ENCODE measurements at regions not wholly inside any gene's neighbourhood (a gene's known extent, or its start where the extent isn't known, plus 50 kb on each side); places are given as distances from the start of the nearest gene placed in this dataset.
"Not testable (repeated sequence)": the region's sequence is repeated elsewhere in the genome, so short reads cannot be mapped to it uniquely, and the experiment has no call there.

DNA sequence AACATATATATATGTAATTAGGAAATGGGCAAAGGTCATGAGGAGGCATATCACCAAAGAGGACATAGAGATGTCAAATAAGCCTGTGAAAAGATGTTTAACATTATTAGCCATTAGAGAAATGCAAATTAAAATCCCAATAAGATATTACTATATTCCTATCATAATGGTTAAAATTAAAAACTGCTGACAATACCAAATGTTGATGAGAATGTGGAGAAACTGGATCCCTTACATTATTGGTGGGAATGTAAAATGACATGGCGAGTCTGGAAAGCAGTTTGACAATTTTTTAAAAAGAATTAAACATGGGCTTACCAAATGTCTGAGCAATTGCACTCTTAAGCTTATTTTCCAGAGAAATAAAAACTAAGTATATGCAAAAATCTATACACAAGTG lies 1821.6 kb upstream of the C9orf72 start:
- no peak for DNase-seq (ENCODE audit: low spot score)

GRCh38 chr9:29397148-29397547 lies 1823.9 kb upstream of the C9orf72 start:
- no peak for DNase-seq (ENCODE audit: low spot score)

DNA sequence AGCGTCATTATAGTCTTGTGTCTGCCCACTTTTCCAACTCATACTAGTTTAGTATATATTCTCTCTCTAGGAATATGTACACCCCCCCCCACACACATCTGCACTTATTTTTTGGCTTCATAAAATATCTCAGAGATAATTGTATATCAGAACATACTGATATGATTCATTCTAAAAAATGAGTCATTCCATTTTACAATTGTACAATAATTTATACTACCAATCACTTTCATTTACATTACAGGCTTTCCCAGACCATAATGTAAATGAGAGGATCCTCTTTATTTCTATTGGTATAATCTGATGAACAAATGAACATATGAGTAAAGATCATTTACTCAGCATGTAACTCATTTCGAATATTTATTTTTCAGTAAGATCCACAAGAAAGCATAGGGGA lies 1842.9 kb upstream of the C9orf72 start:
- no peak for DNase-seq (ENCODE audit: low spot score)

DNA sequence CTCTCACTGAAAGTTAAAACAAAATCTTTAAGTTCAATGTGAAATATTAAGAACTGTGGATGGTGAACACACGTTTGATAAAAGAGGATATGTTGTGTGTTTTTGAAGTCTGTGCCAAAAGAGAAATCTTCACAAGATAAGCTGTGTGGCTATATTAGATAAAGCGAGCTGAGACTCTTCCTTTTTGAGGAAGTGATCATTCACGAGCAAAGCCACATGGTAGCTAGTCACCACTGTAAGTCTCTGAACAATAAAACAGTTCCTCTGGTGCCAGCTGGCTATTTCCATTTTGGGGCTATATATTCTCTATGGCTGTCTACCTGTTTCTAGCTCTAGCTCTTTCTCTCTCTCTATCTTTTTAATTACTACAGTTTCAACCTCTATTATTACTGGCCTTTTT lies 1849.2 kb upstream of the C9orf72 start:
- DNase-seq (ENCODE audit: low spot score), result no peak

DNA sequence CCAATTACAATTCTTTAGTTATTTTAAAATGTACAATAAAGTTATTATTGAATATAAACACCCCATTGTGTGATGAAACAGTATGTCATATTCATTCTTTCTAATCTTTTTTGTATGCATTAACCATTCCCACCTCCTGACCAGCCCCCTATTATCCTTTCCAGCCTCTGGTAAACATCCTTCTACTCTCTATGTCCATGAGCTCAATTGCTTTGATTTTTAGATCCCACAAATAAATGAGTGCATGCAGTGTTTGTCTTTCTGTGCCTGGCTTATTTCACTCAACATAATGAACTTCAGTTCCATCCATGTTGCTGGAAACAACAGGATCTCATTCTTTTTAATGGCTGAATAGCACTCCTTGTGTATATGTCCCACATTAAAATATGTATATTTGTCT lies 1858.9 kb upstream of the C9orf72 start:
- no peak for DNase-seq (ENCODE audit: low spot score)

- not testable (repeated sequence) for DNase-seq (ENCODE audit: low spot score)
These were observed 1859.4 kb upstream of the C9orf72 start for GRCh38 chr9:29432656-29433055.

DNA sequence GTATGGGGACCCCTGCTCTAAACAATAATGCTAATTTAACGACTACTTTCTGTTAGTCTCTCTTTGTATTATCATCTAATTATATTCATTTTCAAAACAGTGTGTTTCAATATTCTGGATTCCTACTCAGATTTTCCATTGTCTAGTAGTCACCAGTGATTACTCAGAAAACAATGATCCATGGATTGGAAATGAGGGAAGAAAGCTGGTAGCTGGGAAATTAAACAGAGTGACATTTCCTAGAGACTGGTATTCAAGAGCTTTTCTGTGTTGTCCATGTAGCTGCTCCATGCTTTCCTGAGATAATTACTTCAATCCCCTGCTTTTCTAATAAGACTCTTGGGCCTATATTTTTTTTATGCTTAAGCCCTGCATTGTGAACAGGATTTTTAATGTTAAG lies 1862.1 kb upstream of the C9orf72 start:
- DNase-seq (ENCODE audit: low spot score), result no peak

- DNase-seq (ENCODE audit: low spot score), result no peak
These were observed 1864.2 kb upstream of the C9orf72 start for GRCh38 chr9:29437526-29437925.

GRCh38 chr9:29439961-29440360 lies 1866.7 kb upstream of the C9orf72 start:
- DNase-seq (ENCODE audit: low spot score), result no peak

DNA sequence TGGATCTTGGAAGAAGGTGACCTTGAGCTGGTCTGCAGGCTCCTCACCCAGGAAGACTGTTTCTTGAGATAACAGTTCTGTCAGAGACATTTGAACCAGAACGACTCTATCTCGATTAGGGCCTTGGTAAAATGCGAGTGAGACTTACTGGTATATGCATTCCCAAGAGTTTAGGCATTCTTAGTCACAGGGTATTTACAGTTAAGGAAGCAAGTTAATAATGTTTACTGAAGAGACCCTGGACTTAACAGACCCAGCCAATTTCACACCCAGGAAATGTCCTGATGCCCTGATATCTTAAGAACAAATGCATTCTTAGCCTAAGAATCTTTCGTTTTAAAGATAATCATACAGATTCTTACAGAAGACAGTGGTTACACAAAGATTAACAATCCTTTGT lies 1867.2 kb upstream of the C9orf72 start:
- DNase-seq (ENCODE audit: low spot score), result no peak

DNA sequence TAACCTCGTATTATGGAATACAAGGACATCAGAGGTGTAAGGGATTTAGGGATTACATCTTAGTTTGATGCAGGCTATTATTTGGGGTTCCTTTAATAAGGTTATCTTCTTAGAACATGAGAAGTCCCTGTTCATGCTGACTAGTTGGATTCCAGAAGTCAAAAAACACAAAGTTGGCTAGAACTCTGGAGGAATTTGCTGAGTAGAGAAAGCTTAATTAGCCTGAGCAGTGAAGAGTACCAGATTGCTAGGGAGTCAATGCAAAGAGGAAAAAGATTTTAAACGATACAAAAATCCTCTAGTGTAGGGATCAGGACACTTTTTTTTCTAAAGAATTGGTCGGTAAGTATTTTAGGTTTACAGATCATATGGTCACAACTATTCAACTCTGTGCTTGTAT lies 1872.5 kb upstream of the C9orf72 start:
- no peak for DNase-seq (ENCODE audit: low spot score)

DNA sequence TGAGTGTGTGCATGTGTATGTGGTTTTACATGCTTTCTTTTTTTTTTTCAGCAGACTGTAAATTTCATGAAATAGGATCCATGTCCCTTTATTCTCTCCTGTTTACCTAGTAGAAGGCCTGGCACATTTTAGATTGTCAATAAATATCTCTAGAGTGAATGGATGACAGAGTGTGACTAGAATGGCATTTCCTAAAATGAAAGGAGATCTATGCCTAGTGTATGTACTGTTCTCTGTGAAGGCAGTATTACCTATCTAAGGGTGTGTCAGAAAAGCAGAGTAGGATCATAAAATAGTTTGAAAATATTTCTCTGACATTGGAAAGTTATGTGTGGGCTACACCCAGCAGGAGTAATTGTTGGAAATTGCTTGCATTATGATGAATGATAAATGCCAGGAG lies 1876.0 kb upstream of the C9orf72 start:
- DNase-seq (ENCODE audit: low spot score), result no peak

DNA sequence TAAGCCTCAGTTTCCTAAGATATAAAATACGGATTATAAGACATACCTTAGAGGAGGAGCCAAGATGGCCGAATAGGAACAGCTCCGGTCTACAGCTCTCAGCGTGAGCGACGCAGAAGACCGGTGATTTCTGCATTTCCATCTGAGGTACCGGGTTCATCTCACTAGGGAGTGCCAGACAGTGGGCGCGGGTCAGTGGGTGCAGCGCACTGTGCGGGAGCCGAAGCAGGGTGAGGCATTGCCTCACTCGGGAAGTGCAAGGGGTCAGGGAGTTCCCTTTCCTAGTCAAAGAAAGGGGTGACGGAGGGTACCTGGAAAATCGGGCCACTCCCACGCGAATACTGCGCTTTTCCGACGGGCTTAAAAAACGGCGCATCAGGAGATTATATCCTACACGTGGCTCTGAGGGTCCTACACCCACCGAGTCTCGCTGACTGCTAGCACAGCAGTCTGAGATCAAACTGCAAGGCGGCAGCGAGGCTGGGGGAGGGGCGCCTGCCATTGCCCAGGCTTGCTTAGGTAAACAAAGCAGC lies 1877.1 kb upstream of the C9orf72 start:
- DNase-seq (ENCODE audit: low spot score), result not testable (repeated sequence)

- DNase-seq (ENCODE audit: low spot score), result no peak
These were observed 1883.7 kb upstream of the C9orf72 start for GRCh38 chr9:29456940-29457339.

DNA sequence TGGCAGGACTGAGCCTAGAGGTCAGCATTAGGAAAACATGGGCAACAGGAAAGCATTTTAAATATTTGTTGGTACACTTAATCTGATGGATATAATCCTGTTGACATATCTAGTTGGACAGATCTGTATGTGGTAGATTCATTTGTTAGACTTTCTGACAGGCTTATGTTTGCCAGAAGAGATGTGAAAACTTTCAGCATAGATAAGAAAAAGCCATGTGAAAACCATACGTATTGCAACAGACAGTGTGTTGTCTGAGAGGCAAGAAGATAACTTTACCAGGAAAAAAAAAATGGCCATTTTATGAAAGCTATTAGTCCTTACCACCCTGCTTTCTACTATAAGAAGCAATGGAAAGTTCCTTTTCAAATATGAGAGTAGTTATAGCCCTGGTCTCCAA lies 1902.2 kb upstream of the C9orf72 start:
- no peak for DNase-seq (ENCODE audit: low spot score)

DNA sequence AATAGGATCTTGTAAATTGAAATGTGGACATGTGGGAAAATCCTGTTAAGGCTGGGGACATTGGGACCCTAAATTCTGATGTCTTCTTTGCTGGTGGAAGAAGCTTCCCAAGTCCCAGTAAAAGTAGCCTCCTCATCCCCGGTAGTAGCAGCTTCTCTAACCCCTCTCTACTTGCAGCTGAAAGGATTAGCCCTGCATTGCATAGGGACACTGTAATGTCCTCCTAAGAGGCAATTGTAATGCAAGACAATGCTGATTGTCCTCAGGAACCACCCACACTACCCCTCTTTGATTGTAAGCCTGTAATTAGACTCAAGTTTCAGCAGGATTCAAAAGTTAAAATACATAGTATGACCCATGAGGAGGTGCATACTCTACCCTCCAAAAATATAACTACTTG lies 1938.4 kb upstream of the C9orf72 start:
- no peak for DNase-seq (ENCODE audit: low spot score)

- DNase-seq (ENCODE audit: low spot score), result no peak
These were observed 1941.1 kb upstream of the C9orf72 start for GRCh38 chr9:29514336-29514735.

DNA sequence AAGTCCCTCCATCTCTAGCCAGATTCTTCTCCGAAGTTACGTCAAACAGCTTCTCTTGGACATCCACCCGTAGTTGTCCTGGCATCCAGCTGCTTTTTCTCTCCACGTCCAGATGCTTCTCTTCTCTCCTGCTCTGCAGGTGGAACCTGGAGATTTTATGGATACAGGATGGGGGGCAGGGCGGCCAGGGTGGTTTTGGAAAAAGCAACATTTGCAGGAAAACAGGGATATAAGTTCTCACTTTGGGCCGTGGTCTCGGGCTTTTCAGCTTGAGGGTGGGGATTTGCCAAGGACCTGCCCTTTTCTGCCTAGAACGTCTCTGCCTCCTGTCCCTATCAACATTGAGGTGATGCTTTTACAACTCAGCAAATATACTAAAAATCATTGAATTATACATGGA lies 1941.6 kb upstream of the C9orf72 start:
- DNase-seq (ENCODE audit: low spot score), result no peak

DNA sequence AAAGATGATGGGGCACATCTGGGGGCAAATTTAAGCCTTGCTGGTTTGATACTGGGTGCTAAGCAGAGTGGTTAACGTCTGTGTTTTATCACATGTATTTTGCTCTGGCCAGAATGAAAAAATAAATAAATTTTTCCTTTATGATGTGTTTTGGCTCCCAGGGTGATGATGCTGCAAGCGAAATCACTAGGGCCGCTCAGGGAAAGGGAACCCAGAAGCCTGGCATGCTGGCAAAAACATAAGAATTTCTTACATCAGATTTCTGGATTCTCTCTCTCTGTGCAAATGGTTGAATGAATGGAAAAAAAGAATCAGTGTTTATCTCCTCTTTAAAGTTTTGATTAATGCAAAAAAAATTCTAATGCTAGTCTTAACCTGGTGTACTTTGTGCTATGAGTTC lies 1975.2 kb upstream of the C9orf72 start:
- DNase-seq (ENCODE audit: low spot score), result no peak

DNA sequence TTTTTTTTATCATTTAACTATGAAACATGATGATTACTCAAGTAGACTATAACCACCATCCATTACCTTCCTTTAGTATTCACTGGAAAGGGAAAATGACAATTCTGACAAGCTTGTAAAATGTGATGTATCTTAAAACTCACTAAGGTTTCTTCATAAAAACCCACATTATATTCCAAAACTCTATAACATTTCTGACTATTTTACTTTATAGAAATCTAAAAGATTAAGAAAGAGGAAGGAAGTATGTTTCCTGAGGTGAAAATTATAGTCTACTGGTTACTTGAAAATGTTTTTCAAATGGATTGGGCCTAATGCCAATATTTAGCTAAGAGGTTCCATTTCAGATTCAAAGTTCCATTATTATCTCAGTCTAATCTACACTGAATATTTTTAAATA lies 1982.2 kb upstream of the C9orf72 start:
- no peak for DNase-seq (ENCODE audit: low spot score)

- no peak for DNase-seq (ENCODE audit: low spot score)
These were observed 1983.0 kb upstream of the C9orf72 start for GRCh38 chr9:29556317-29556716.

GRCh38 chr9:29556746-29557145 lies 1983.5 kb upstream of the C9orf72 start:
- no peak for DNase-seq (ENCODE audit: low spot score)

- DNase-seq (ENCODE audit: low spot score), result no peak
These were observed 1991.3 kb upstream of the C9orf72 start for GRCh38 chr9:29564564-29564963.

- DNase-seq (ENCODE audit: low spot score), result no peak
These were observed 2001.9 kb upstream of the C9orf72 start for GRCh38 chr9:29575219-29575618.

DNA sequence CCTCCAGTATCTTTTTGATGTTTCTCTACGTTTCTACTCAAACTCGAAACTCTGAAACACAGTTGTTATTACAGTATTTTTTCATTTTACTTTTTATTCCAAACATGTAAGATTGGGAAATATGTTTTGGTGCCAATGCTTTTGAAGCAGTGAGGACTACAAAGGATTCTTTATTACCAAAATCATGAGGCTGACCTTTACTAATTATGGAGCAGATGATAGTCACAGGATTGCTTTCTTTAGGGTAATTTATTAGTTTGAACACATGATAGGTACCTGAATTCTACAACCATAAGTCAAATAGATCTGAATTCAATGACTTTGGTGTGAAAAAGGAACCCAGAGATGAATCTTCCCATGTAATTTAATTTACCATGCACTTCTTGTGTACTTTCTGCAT lies 2015.1 kb upstream of the C9orf72 start:
- DNase-seq (ENCODE audit: low spot score), result no peak

Data from AG20443 (cell line).